Left lung (tissue), 4 donors: ENCODE measurements at regions not wholly inside any gene's neighbourhood (a gene's known extent, or its start where the extent isn't known, plus 50 kb on each side); places are given as distances from the start of the nearest gene placed in this dataset.
"Not testable (repeated sequence)": the region's sequence is repeated elsewhere in the genome, so short reads cannot be mapped to it uniquely, and the experiment has no call there.

Experiments
- ATAC-seq: fragments of 200-7000 bp; cut with Tn5 transposase; one replicate; pipeline ENCODE4 v1.9.1; 2020; ENCODE audit warnings: moderate library complexity
- DNase-seq, 4 donors: peaks; one replicate each; pipeline ENCODE4 v3.0.0-alpha.2; 2013 to 2020
- H3K27ac ChIP-seq, 2 donors: fragments of 200-600 bp; sonication (generic) in 1 of 2; one replicate each; pipeline versions ENCODE4 v1.5.0 to v1.8.0; 2020 to 2021
- H3K27me3 ChIP-seq, 2 donors: fragments of 200-600 bp; sonication (generic) in 1 of 2; one replicate each; pipeline versions ENCODE4 v1.5.0 to v1.8.0; 2020 to 2021
- H3K36me3 ChIP-seq, 2 donors: fragments of 200-600 bp; sonication (generic) in 1 of 2; one replicate each; pipeline versions ENCODE4 v1.5.0 to v1.8.0; 2020 to 2021
- H3K4me1 ChIP-seq, 2 donors: fragments of 200-600 bp; one replicate each; pipeline ENCODE4 v1.8.0; 2021
- H3K4me3 ChIP-seq, 2 donors: fragments of 200-600 bp; sonication (generic) in 1 of 2; one replicate each; pipeline versions ENCODE4 v1.5.0 to v1.8.0; 2020 to 2021; ENCODE audit warnings: mild to moderate bottlenecking in 1 of 2
- H3K9me3 ChIP-seq, 2 donors: fragments of 200-600 bp; sonication (generic) in 1 of 2; one replicate each; pipeline versions ENCODE4 v1.5.0 to v1.8.0; 2020 to 2021
- intact Hi-C, 2 donors: fragments of 100-400 bp; cut with DNase I; formaldehyde crosslinking; loops; one replicate each; pipeline versions ENCODE4 v1.11.2 to v1.14.2; 2022
- TF ChIP-seq, protein P1 (sequence below), 2 donors: fragments of 200-600 bp; sonication (generic) in 1 of 2; IDR thresholded peaks; one replicate each; pipeline versions ENCODE4 v1.5.0 to v1.8.0; 2021; ENCODE audit warnings: antibody characterized with exemption in 2 of 2
- donor health status: DM: no; HTN: yes; CAD: no.
- donor health status: DM: no; HTN: no; CAD: no.

DNA sequence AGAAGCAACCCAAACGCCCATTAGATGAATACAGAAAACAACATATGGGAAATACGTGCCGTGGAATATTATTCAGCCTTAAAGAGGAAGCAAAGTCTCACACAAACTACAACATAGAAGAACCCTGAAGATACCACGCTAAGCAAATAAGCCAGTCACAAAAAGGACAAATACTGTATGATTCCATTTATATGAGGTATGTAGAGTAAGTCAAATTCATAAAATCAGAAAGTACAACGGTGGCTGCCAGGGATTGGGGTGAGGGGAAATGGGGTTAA is 54.2 kb downstream of the SIPA1L2 start:
- Histone ChIP-seq H3K9me3 (no peaks in the 10 kb centered on the region), H3K4me1 (peaks cover 13 to 60% of the 10 kb centered on the region in 2 donors), H3K4me3 (no peak overlapping the region), H3K36me3 (no peaks in the 10 kb centered on the region), H3K27me3 (no peaks in the 10 kb centered on the region), H3K27ac (peak overlapping the region in 1 of 2 donors; percentile 53)
- DNase-seq (no peak), ATAC-seq (no peak)
- intact Hi-C loops, result no loop called here
- TF ChIP-seq, protein P1, sequence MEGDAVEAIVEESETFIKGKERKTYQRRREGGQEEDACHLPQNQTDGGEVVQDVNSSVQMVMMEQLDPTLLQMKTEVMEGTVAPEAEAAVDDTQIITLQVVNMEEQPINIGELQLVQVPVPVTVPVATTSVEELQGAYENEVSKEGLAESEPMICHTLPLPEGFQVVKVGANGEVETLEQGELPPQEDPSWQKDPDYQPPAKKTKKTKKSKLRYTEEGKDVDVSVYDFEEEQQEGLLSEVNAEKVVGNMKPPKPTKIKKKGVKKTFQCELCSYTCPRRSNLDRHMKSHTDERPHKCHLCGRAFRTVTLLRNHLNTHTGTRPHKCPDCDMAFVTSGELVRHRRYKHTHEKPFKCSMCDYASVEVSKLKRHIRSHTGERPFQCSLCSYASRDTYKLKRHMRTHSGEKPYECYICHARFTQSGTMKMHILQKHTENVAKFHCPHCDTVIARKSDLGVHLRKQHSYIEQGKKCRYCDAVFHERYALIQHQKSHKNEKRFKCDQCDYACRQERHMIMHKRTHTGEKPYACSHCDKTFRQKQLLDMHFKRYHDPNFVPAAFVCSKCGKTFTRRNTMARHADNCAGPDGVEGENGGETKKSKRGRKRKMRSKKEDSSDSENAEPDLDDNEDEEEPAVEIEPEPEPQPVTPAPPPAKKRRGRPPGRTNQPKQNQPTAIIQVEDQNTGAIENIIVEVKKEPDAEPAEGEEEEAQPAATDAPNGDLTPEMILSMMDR (IDR thresholded peaks at IDR 0.05), result no peak

DNA sequence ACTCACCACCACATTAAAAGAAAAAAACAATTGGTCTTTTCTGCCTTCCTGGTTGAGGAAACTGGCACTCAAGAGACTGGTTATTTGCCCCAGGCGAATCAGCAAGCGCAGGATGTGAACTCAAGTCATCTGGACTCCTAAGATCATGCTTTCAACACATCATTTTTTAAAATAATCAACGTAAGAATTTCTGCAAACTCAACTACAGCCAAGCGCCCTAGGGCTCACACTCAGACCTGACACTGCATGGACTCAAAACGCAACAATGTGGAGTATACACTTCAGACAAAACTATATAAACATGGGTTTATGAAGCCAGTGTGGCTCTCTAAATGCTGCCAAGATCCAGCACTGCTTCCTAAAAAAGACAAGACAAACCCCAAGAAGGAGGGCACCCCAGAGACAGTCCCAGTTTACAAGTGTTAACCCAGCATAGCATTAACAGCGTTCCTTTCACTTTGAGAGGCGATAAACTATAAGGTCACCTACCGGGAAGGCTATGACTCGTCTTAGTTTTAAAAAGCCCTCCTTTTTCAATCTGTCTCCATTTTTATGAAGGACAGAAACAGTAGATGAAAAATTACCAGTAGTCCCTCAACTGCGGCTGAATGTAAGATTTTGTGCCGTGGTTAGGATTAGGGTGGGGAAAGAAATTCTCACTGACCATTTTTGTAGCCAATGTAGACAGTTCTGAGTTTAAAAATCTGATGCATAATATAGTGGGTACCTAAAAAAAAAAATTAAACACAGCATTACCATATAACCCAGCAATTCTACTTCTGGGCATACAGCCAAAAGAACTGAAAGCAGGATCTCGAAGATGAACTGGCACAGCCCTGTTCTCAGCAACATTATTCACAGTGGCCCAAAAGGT is 54.8 kb downstream of the SIPA1L2 start:
- DNase-seq (no peak), ATAC-seq (peak; percentile 57)
- no peaks in the 10 kb centered on the region for H3K27me3 ChIP-seq
- peaks cover 13 to 55% of the 10 kb centered on the region in 2 donors for H3K4me1 ChIP-seq
- H3K4me3 ChIP-seq, result no peak overlapping the region
- no peaks in the 10 kb centered on the region for H3K36me3 ChIP-seq
- intact Hi-C loops, result no loop called here
- TF ChIP-seq, protein P1 (IDR thresholded peaks at IDR 0.05), result no peak
- H3K27ac ChIP-seq, result peak overlapping the region in 1 of 2 donors; percentile 53
- H3K9me3 ChIP-seq, result no peaks in the 10 kb centered on the region

DNA sequence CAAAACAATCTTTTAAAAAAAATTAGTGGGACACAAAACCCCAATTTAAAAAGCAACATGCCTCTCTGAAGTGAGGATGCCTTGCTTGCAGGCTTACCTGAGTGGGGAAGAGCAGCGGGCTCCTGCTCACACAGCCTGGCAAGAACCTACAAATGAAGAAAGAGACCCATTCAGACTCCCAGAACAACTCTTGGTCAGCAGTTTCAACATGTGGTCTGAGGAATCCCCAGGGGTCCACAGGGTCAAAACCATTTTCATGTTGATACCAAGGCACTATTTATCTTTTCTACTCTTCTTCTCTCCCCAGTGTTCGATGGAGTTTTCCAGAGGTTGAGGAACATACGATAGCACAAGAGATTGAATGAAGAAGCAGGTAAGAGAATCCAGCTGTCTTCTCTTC is 55.9 kb downstream of the SIPA1L2 start:
- TF ChIP-seq, protein P1 (IDR thresholded peaks at IDR 0.05), result no peak
- ATAC-seq (no peak), DNase-seq (no peak)
- H3K4me1 ChIP-seq, result peaks cover 8 to 44% of the 10 kb centered on the region in 2 donors
- H3K27ac ChIP-seq, result peak overlapping the region in 1 of 2 donors; percentile 9
- H3K4me3 ChIP-seq, result no peak overlapping the region
- intact Hi-C loops, result no loop called here
- no peaks in the 10 kb centered on the region for H3K9me3 ChIP-seq
- H3K36me3 ChIP-seq, result no peaks in the 10 kb centered on the region
- H3K27me3 ChIP-seq, result no peaks in the 10 kb centered on the region

DNA sequence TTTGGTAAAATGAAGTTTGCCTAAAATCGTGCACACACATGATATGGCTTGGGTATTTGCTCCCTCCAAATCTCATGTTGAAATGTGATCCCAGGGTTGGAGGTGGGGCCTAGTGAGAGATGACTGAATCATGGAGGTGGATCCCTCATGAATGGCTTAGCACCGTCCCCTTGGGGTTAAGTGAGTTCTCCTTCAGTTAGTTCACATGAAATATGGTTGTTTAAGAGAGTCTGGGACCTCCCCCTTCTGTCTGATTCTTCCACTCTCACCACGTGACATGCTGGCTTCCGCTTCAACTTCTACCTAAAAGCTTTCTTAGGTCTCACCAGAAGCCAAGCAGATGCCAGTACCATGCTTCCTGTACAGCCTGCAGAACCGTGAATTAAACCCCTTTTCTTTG is 58.4 kb downstream of the SIPA1L2 start:
- no peak for ATAC-seq
- intact Hi-C loops, result no loop called here

DNA sequence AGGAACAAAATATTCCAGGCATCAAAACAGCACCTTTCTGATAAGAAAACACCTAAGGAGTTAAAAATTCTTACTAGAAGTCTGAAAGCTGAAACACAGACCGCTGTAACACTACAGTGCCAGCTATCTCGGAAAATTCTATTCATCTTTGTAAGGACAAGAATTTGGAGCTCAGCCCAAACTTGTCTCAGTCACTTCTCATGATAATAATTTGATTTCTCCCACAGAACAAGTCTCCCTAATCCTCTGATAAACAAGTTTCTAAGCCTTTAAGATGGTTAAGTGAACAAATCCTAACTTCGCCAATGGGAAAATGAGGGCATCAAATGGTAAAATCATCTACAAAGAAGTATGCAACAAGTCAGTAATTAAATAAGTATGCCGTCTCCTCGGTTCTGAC is 59.9 kb downstream of the SIPA1L2 start:
- TF ChIP-seq, protein P1 (IDR thresholded peaks at IDR 0.05), result no peak
- Histone ChIP-seq H3K36me3 (no peaks in the 10 kb centered on the region), H3K27ac (no peak overlapping the region), H3K4me1 (peaks cover 0 to 15% of the 10 kb centered on the region in 2 donors), H3K27me3 (no peaks in the 10 kb centered on the region), H3K9me3 (no peaks in the 10 kb centered on the region), H3K4me3 (no peak overlapping the region)
- no peak for DNase-seq
- ATAC-seq, result no peak
- intact Hi-C loops, result no loop called here

More for the DNA sequence above, 58.4 kb downstream of the SIPA1L2 start:
- no peak for DNase-seq
- no peak overlapping the region for H3K4me3 ChIP-seq
- no peaks in the 10 kb centered on the region for H3K9me3 ChIP-seq
- TF ChIP-seq, protein P1 (IDR thresholded peaks at IDR 0.05), result no peak
- peaks cover 0 to 29% of the 10 kb centered on the region in 2 donors for H3K4me1 ChIP-seq
- H3K36me3 ChIP-seq, result no peaks in the 10 kb centered on the region
- no peak overlapping the region for H3K27ac ChIP-seq
- H3K27me3 ChIP-seq, result no peaks in the 10 kb centered on the region

DNA sequence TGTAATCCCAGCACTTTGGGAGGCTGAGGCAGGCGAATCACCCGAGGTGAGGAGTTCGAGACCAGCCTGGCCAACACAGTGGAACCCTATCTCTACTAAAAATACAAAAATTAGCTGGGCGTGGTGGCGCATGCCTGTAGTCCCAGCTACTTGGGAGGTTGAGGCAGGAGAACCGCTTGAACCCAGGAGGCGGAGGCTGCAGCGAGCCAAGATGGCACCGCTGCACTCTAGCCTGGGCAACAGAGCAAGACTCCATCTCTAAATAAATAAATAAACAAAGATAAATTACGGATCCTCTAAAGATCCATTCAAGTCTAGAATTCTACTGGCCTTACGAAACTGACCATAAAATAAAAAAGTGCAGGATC is 60.4 kb downstream of the SIPA1L2 start:
- intact Hi-C loops, H3K4me3 ChIP-seq, ATAC-seq, H3K9me3 ChIP-seq, DNase-seq, H3K27me3 ChIP-seq, H3K27ac ChIP-seq, H3K36me3 ChIP-seq: not testable (repeated sequence)
- H3K4me1 ChIP-seq, result peaks cover 0 to 10% of the 10 kb centered on the region in 2 donors
